ENCODE measurements at regions not wholly inside any gene's neighbourhood (a gene's known extent, or its start where the extent isn't known, plus 50 kb on each side); places are given as distances from the start of the nearest gene placed in this dataset.

GRCh38 chr2:151091583-151091982, 170.1 kb downstream of the RBM43 start:
- H3K27me3 Mint-ChIP-seq = peaks cover 8% of the 10 kb centered on the region in 2 donors
- DNase-seq = no peak
- Histone ChIP-seq H3K36me3 (ENCODE audit: insufficient read depth, low read length) (no peaks in the 10 kb centered on the region), H3K27ac (ENCODE audit: low read depth, low read length) (no peak overlapping the region), H3K4me1 (ENCODE audit: insufficient read depth, low read length) (no peaks in the 10 kb centered on the region), H3K9me3 (ENCODE audit: low read length) (no peaks in the 10 kb centered on the region), H3K27me3 (ENCODE audit: insufficient read depth, low read length, poor library complexity, severe bottlenecking) (no peaks in the 10 kb centered on the region), H3K4me3 (ENCODE audit: low read length) (no peak overlapping the region)
- no peak overlapping the region for H3K4me3 Mint-ChIP-seq
- H3K36me3 Mint-ChIP-seq = no peaks in the 10 kb centered on the region
- ChIA-PET POLR2A (no interaction called here), CTCF (no interaction called here)
- H3K4me1 Mint-ChIP-seq = no peaks in the 10 kb centered on the region
- H3K9me3 Mint-ChIP-seq = no peaks in the 10 kb centered on the region
- no peak overlapping the region for H3K27ac Mint-ChIP-seq

- H3K4me1 Mint-ChIP-seq = no peaks in the 10 kb centered on the region
- Histone ChIP-seq H3K4me1 (ENCODE audit: insufficient read depth, low read length) (no peaks in the 10 kb centered on the region), H3K9me3 (ENCODE audit: low read length) (no peaks in the 10 kb centered on the region), H3K36me3 (ENCODE audit: insufficient read depth, low read length) (no peaks in the 10 kb centered on the region), H3K27me3 (ENCODE audit: insufficient read depth, low read length, poor library complexity, severe bottlenecking) (no peaks in the 10 kb centered on the region), H3K4me3 (ENCODE audit: low read length) (no peak overlapping the region), H3K27ac (ENCODE audit: low read depth, low read length) (no peak overlapping the region)
- H3K27ac Mint-ChIP-seq = no peak overlapping the region
- no peaks in the 10 kb centered on the region for H3K36me3 Mint-ChIP-seq
- H3K4me3 Mint-ChIP-seq = no peak overlapping the region
- CTCF ChIA-PET = no interaction called here
- H3K27me3 Mint-ChIP-seq = peaks cover 10 to 12% of the 10 kb centered on the region in 2 donors
- DNase-seq = no peak
- POLR2A ChIA-PET = no interaction called here
- H3K9me3 Mint-ChIP-seq = no peaks in the 10 kb centered on the region
Observed at GRCh38 chr2:151087377-151087776, 174.3 kb downstream of the RBM43 start.

GRCh38 chr2:151085181-151085611, 176.5 kb downstream of the RBM43 start:
- no peak overlapping the region for H3K4me3 Mint-ChIP-seq

GRCh38 chr2:151083856-151084795, 177.5 kb downstream of the RBM43 start:
- ChIA-PET POLR2A (no interaction called here), CTCF (interaction anchor here (1.1 kb wide), 1 partner anchor 18 kb away, joined by 3 read pairs; no protein-coding TSS in a partner anchor)
- Histone ChIP-seq H3K36me3 (ENCODE audit: insufficient read depth, low read length) (no peaks in the 10 kb centered on the region), H3K27ac (ENCODE audit: low read depth, low read length) (no peak overlapping the region), H3K27me3 (ENCODE audit: insufficient read depth, low read length, poor library complexity, severe bottlenecking) (no peaks in the 10 kb centered on the region), H3K9me3 (ENCODE audit: low read length) (no peaks in the 10 kb centered on the region), H3K4me3 (ENCODE audit: low read length) (no peak overlapping the region), H3K4me1 (ENCODE audit: insufficient read depth, low read length) (no peaks in the 10 kb centered on the region)
- Mint-ChIP-seq H3K27ac (no peak overlapping the region), H3K27me3 (peaks cover 10 to 15% of the 10 kb centered on the region in 2 donors), H3K4me1 (no peaks in the 10 kb centered on the region), H3K9me3 (no peaks in the 10 kb centered on the region), H3K36me3 (no peaks in the 10 kb centered on the region), H3K4me3 (no peak overlapping the region)
- no peak for DNase-seq

More at GRCh38 chr2:151085181-151085611, 176.5 kb downstream of the RBM43 start:
- H3K4me1 Mint-ChIP-seq = no peaks in the 10 kb centered on the region
- ChIA-PET CTCF (interaction anchor here (1.1 kb wide), 1 partner anchor 17 kb away, joined by 3 read pairs; no protein-coding TSS in a partner anchor), POLR2A (no interaction called here)
- no peaks in the 10 kb centered on the region for H3K9me3 ChIP-seq (ENCODE audit: low read length)
- H3K9me3 Mint-ChIP-seq = no peaks in the 10 kb centered on the region
- peaks cover 11 to 18% of the 10 kb centered on the region in 2 donors for H3K27me3 Mint-ChIP-seq
- H3K4me1 ChIP-seq (ENCODE audit: insufficient read depth, low read length) = no peaks in the 10 kb centered on the region
- H3K36me3 ChIP-seq (ENCODE audit: insufficient read depth, low read length) = no peaks in the 10 kb centered on the region
- DNase-seq = no peak
- H3K27ac ChIP-seq (ENCODE audit: low read depth, low read length) = no peak overlapping the region
- H3K4me3 ChIP-seq (ENCODE audit: low read length) = no peak overlapping the region
- H3K36me3 Mint-ChIP-seq = no peaks in the 10 kb centered on the region
- no peaks in the 10 kb centered on the region for H3K27me3 ChIP-seq (ENCODE audit: insufficient read depth, low read length, poor library complexity, severe bottlenecking)
- H3K27ac Mint-ChIP-seq = no peak overlapping the region

GRCh38 chr2:151078889-151079288, 182.8 kb downstream of the RBM43 start:
- Mint-ChIP-seq H3K4me1 (no peaks in the 10 kb centered on the region), H3K36me3 (peaks cover 0 to 1% (median 0%) of the 10 kb centered on the region in 3 donors), H3K27ac (no peak overlapping the region), H3K9me3 (peaks cover 0 to 9% (median 4%) of the 10 kb centered on the region in 5 donors), H3K4me3 (no peak overlapping the region), H3K27me3 (peaks cover 10 to 33% of the 10 kb centered on the region in 2 donors)
- H3K27ac ChIP-seq (ENCODE audit: low read depth, low read length) = no peak overlapping the region
- ChIA-PET CTCF (no interaction called here), POLR2A (no interaction called here)
- H3K4me3 ChIP-seq (ENCODE audit: low read length) = no peak overlapping the region
- H3K36me3 ChIP-seq (ENCODE audit: insufficient read depth, low read length) = no peaks in the 10 kb centered on the region
- H3K27me3 ChIP-seq (ENCODE audit: insufficient read depth, low read length, poor library complexity, severe bottlenecking) = no peaks in the 10 kb centered on the region
- H3K4me1 ChIP-seq (ENCODE audit: insufficient read depth, low read length) = no peaks in the 10 kb centered on the region
- no peak for DNase-seq
- no peaks in the 10 kb centered on the region for H3K9me3 ChIP-seq (ENCODE audit: low read length)

GRCh38 chr2:151071906-151072305, 189.8 kb downstream of the RBM43 start:
- H3K27ac Mint-ChIP-seq = no peak overlapping the region
- no peak overlapping the region for H3K4me3 ChIP-seq (ENCODE audit: low read length)
- H3K27me3 Mint-ChIP-seq = peaks cover 7 to 22% of the 10 kb centered on the region in 2 donors
- H3K36me3 ChIP-seq (ENCODE audit: insufficient read depth, low read length) = no peaks in the 10 kb centered on the region
- DNase-seq = no peak
- no peaks in the 10 kb centered on the region for H3K4me1 Mint-ChIP-seq
- peaks cover 0 to 6% (median 0%) of the 10 kb centered on the region in 5 donors for H3K9me3 Mint-ChIP-seq
- no peaks in the 10 kb centered on the region for H3K4me1 ChIP-seq (ENCODE audit: insufficient read depth, low read length)
- H3K36me3 Mint-ChIP-seq = no peaks in the 10 kb centered on the region
- H3K27me3 ChIP-seq (ENCODE audit: insufficient read depth, low read length, poor library complexity, severe bottlenecking) = peaks cover 6% of the 10 kb centered on the region
- ChIA-PET CTCF (no interaction called here), POLR2A (no interaction called here)
- H3K27ac ChIP-seq (ENCODE audit: low read depth, low read length) = no peak overlapping the region
- no peaks in the 10 kb centered on the region for H3K9me3 ChIP-seq (ENCODE audit: low read length)
- no peak overlapping the region for H3K4me3 Mint-ChIP-seq

- Histone ChIP-seq H3K4me3 (ENCODE audit: low read length) (no peak overlapping the region), H3K4me1 (ENCODE audit: insufficient read depth, low read length) (no peaks in the 10 kb centered on the region), H3K9me3 (ENCODE audit: low read length) (no peaks in the 10 kb centered on the region), H3K27ac (ENCODE audit: low read depth, low read length) (no peak overlapping the region), H3K27me3 (ENCODE audit: insufficient read depth, low read length, poor library complexity, severe bottlenecking) (peaks cover 6% of the 10 kb centered on the region), H3K36me3 (ENCODE audit: insufficient read depth, low read length) (no peaks in the 10 kb centered on the region)
- peaks cover 7 to 21% of the 10 kb centered on the region in 2 donors for H3K27me3 Mint-ChIP-seq
- peaks cover 0 to 6% (median 0%) of the 10 kb centered on the region in 5 donors for H3K9me3 Mint-ChIP-seq
- POLR2A ChIA-PET = no interaction called here
- no peaks in the 10 kb centered on the region for H3K4me1 Mint-ChIP-seq
- H3K36me3 Mint-ChIP-seq = no peaks in the 10 kb centered on the region
- CTCF ChIA-PET = no interaction called here
- no peak overlapping the region for H3K4me3 Mint-ChIP-seq
- no peak for DNase-seq
- no peak overlapping the region for H3K27ac Mint-ChIP-seq
Observed at GRCh38 chr2:151071382-151071781, 190.3 kb downstream of the RBM43 start.

- Mint-ChIP-seq H3K4me1 (no peaks in the 10 kb centered on the region), H3K9me3 (peaks cover 0 to 5% (median 0%) of the 10 kb centered on the region in 5 donors), H3K27me3 (peaks cover 7 to 16% of the 10 kb centered on the region in 2 donors), H3K36me3 (no peaks in the 10 kb centered on the region), H3K4me3 (no peak overlapping the region), H3K27ac (no peak overlapping the region)
- POLR2A ChIA-PET = no interaction called here
- CTCF ChIA-PET = no interaction called here
- H3K4me3 ChIP-seq (ENCODE audit: low read length) = no peak overlapping the region
- H3K4me1 ChIP-seq (ENCODE audit: insufficient read depth, low read length) = no peaks in the 10 kb centered on the region
- no peak overlapping the region for H3K27ac ChIP-seq (ENCODE audit: low read depth, low read length)
- no peaks in the 10 kb centered on the region for H3K9me3 ChIP-seq (ENCODE audit: low read length)
- DNase-seq = no peak
- H3K27me3 ChIP-seq (ENCODE audit: insufficient read depth, low read length, poor library complexity, severe bottlenecking) = peaks cover 6% of the 10 kb centered on the region
- H3K36me3 ChIP-seq (ENCODE audit: insufficient read depth, low read length) = no peaks in the 10 kb centered on the region
Observed at GRCh38 chr2:151070253-151070652, 191.4 kb downstream of the RBM43 start.
